Panc1 (cell line): ENCODE measurements at regions not wholly inside any gene's neighbourhood (a gene's known extent, or its start where the extent isn't known, plus 50 kb on each side); places are given as distances from the start of the nearest gene placed in this dataset.

Experiments
- ATAC-seq: fragments of 200-7000 bp; cut with Tn5 transposase; 2 replicates; pipeline ENCODE4 v1.9.1; 2020; ENCODE audit warnings: mild to moderate bottlenecking, moderate library complexity
- BruUV-seq: library from RNA; stranded (reverse); fragments of 400-500 nt; replicated peaks from 2 replicates; lab custom pipeline; 2021; lab: Mats Ljungman, UMichigan
- CTCF ChIA-PET: fragments of 300-600 bp; sonication (Branson Sonifier 250); formaldehyde crosslinking; loops from one replicate; lab custom pipeline; 2022; ENCODE audit warnings: antibody characterized with exemption; lab: Charles Lee
- POLR2A ChIA-PET: fragments of 300-600 bp; sonication (Branson Sonifier 250); formaldehyde crosslinking; loops from one replicate; lab custom pipeline; 2022; ENCODE audit warnings: antibody characterized with exemption; lab: Charles Lee
- DNase-seq: peaks from one replicate; pipeline ENCODE4 v3.0.0-alpha.2; 2010; ENCODE audit warnings: low read depth, low spot score
- H3K27ac ChIP-seq: 2 replicates; pipeline ENCODE4 v1.5.1; 2011; ENCODE audit warnings: mild to moderate bottlenecking, low read length, inconsistent platforms
- H3K27me3 ChIP-seq: fragments of 200-500 bp; sonication (Bioruptor generic); 2 replicates; pipeline ENCODE4 v1.6.0; 2014; ENCODE audit warnings: low read length, inconsistent platforms; ENCODE audit not compliant: control insufficient read depth, insufficient read depth
- H3K36me3 ChIP-seq: fragments of 200-500 bp; sonication (Bioruptor generic); 2 replicates; pipeline ENCODE4 v1.5.1; 2014; ENCODE audit warnings: inconsistent platforms, mild to moderate bottlenecking, low read length, moderate library complexity; ENCODE audit not compliant: control insufficient read depth, insufficient read depth
- H3K4me1 ChIP-seq: 2 replicates; pipeline ENCODE4 v1.5.1; 2011; ENCODE audit warnings: inconsistent platforms, mild to moderate bottlenecking, low read length, moderate library complexity; ENCODE audit not compliant: control insufficient read depth, insufficient read depth
- H3K4me3 ChIP-seq, 2 experiments: 2 replicates each; pipeline ENCODE4 v1.5.1; 2011 to 2012; ENCODE audit warnings: low read depth in 2 of 2, low read length in 2 of 2, mild to moderate bottlenecking in 2 of 2, inconsistent platforms in 1 of 2, moderate library complexity in 1 of 2
- H3K9me3 ChIP-seq: fragments of 200-500 bp; sonication (Bioruptor generic); 2 replicates; pipeline ENCODE4 v1.5.1; 2014; ENCODE audit warnings: low read depth, mild to moderate bottlenecking, inconsistent platforms, low read length, moderate library complexity; ENCODE audit not compliant: control insufficient read depth, insufficient read depth
- POLR2AphosphoS5 ChIP-seq: IDR thresholded peaks from 2 replicates; pipeline ENCODE4 v1.6.1; 2012; ENCODE audit warnings: mild to moderate bottlenecking, low read depth, low read length, moderate library complexity
- SIN3A ChIP-seq: IDR thresholded peaks from 2 replicates; pipeline ENCODE4 v1.6.1; 2012; ENCODE audit warnings: low read depth, mild to moderate bottlenecking, low read length, moderate library complexity, borderline replicate concordance; ENCODE audit not compliant: insufficient read depth
- TCF7L2 ChIP-seq: IDR thresholded peaks from 2 replicates; pipeline ENCODE4 v1.6.1; 2011; ENCODE audit warnings: mild to moderate bottlenecking, low read depth, low read length, inconsistent platforms
- in situ Hi-C: cut with HindIII; loops from 2 replicates; pipeline ENCODE4 v1.10.0; 2016; ENCODE audit warnings: low sequenced_read_pairs, low pct_unique_long_range_greater_than_20kb
- intact Hi-C: fragments of 100-400 bp; cut with micrococcal nuclease; formaldehyde crosslinking; loops from one replicate; pipeline ENCODE4 v1.10.0; 2022; ENCODE audit not compliant: unreplicated experiment
- TF ChIP-seq, protein P1 (sequence below), 2 experiments: IDR thresholded peaks; 2 replicates each; pipeline ENCODE4 v1.6.1; 2011 to 2012; ENCODE audit warnings: low read depth in 2 of 2, control low read depth in 1 of 2, low read length in 1 of 2, mild to moderate bottlenecking in 1 of 2, moderate library complexity in 1 of 2; ENCODE audit not compliant: insufficient read depth in 1 of 2
- TF ChIP-seq, protein P2 (sequence below): fragments of 450-650 bp; IDR thresholded peaks from 2 replicates; pipeline ENCODE4 v1.5.1; 2017; ENCODE audit warnings: mild to moderate bottlenecking

DNA sequence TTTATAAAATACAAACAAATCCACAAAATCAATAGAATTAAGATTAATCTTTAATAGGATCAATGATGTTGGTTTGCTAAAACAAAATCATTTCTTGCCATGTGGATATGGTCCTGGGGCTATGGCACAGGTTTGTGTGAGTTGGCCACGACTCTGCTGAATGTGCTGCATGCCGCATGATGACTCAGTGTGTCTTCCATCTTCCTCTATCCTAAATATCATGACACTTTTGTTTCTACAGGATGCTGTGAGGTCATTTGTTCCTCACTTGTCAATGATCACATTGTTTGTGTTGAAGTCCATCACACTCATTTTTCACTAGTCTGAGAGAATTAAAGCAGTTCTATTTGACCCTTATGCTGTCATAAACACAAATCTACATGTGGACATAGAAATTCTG is 167.2 kb upstream of the ZBED5 start:
- intact Hi-C loops (no loop called here), in situ Hi-C loops (no loop called here)
- ATAC-seq (no peak), DNase-seq (no peak)
- H3K27me3 ChIP-seq = no peaks in the 10 kb centered on the region
- TF ChIP-seq, protein P1, sequence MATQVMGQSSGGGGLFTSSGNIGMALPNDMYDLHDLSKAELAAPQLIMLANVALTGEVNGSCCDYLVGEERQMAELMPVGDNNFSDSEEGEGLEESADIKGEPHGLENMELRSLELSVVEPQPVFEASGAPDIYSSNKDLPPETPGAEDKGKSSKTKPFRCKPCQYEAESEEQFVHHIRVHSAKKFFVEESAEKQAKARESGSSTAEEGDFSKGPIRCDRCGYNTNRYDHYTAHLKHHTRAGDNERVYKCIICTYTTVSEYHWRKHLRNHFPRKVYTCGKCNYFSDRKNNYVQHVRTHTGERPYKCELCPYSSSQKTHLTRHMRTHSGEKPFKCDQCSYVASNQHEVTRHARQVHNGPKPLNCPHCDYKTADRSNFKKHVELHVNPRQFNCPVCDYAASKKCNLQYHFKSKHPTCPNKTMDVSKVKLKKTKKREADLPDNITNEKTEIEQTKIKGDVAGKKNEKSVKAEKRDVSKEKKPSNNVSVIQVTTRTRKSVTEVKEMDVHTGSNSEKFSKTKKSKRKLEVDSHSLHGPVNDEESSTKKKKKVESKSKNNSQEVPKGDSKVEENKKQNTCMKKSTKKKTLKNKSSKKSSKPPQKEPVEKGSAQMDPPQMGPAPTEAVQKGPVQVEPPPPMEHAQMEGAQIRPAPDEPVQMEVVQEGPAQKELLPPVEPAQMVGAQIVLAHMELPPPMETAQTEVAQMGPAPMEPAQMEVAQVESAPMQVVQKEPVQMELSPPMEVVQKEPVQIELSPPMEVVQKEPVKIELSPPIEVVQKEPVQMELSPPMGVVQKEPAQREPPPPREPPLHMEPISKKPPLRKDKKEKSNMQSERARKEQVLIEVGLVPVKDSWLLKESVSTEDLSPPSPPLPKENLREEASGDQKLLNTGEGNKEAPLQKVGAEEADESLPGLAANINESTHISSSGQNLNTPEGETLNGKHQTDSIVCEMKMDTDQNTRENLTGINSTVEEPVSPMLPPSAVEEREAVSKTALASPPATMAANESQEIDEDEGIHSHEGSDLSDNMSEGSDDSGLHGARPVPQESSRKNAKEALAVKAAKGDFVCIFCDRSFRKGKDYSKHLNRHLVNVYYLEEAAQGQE (IDR thresholded peaks at IDR 0.05; ENCODE audit: insufficient read depth in 1 of 2, low read depth in 2 of 2, low read length in 1 of 2) = no peak
- no peak for TF ChIP-seq POLR2AphosphoS5
- TF ChIP-seq SIN3A = no peak
- no peak for TF ChIP-seq TCF7L2
- TF ChIP-seq, protein P2, sequence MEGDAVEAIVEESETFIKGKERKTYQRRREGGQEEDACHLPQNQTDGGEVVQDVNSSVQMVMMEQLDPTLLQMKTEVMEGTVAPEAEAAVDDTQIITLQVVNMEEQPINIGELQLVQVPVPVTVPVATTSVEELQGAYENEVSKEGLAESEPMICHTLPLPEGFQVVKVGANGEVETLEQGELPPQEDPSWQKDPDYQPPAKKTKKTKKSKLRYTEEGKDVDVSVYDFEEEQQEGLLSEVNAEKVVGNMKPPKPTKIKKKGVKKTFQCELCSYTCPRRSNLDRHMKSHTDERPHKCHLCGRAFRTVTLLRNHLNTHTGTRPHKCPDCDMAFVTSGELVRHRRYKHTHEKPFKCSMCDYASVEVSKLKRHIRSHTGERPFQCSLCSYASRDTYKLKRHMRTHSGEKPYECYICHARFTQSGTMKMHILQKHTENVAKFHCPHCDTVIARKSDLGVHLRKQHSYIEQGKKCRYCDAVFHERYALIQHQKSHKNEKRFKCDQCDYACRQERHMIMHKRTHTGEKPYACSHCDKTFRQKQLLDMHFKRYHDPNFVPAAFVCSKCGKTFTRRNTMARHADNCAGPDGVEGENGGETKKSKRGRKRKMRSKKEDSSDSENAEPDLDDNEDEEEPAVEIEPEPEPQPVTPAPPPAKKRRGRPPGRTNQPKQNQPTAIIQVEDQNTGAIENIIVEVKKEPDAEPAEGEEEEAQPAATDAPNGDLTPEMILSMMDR = no peak
- BruUV-seq = no TSS peak
- no peaks in the 10 kb centered on the region for H3K36me3 ChIP-seq
- no peaks in the 10 kb centered on the region for H3K9me3 ChIP-seq
- H3K27ac ChIP-seq = no peak overlapping the region
- no peak overlapping the region for H3K4me3 ChIP-seq
- ChIA-PET POLR2A (interaction anchor here (0.6 kb wide), 1 partner anchor 12 kb away, joined by 3 read pairs; no protein-coding TSS in a partner anchor), CTCF (no interaction called here)
- 0 out of 2 replicates have a peak, but pooled peaks cover 5% of the 10 kb centered on the region for H3K4me1 ChIP-seq

DNA sequence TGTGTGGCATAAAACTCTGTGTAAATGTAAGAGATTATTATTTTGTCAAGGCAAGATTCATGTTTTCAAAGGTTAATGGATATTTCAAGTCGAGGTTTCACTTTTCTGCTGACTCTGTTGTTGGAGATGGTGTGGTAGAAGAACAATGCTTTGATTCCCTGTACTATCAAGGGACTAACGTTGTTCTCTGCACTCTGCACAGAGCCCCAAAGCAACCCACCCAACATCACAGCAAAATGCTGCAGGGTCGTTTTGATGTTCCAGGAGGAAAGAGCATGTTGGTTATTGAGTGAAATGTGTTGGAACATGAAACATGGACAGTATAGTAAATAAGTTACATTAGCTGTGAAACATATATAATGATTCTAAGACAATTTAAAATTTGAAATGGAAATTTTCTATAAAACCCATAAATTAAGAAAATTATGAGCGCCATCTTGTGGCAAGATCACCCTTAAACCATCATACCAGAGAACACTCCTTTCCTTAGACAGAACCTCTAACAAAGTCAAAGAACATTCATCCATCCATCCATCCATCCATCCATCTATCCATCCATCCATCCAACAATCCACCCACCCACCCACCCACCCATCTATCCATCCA is 164.4 kb upstream of the ZBED5 start:
- Histone ChIP-seq H3K4me1 (0 out of 2 replicates have a peak, but pooled peaks cover 5% of the 10 kb centered on the region), H3K36me3 (no peaks in the 10 kb centered on the region), H3K4me3 (no peak overlapping the region), H3K27ac (peak overlapping the region; percentile 69; the same call in 1 of the 2 replicates), H3K9me3 (no peaks in the 10 kb centered on the region), H3K27me3 (no peaks in the 10 kb centered on the region)
- ChIA-PET CTCF (interaction anchor here (1.5 to 2.1 kb wide), 3 partner anchors 19 to 88 kb away, joined by 4 to 30 read pairs (median 11); no protein-coding TSS in a partner anchor), POLR2A (no interaction called here)
- in situ Hi-C loops (no loop called here), intact Hi-C loops (loop anchor here (1.0 kb wide), 2 partner anchors 89 to 230 kb away; no protein-coding TSS in a partner anchor)
- no peak for DNase-seq
- BruUV-seq = no TSS peak
- TF ChIP-seq, protein P2 = peak; percentile 73
- TF ChIP-seq POLR2AphosphoS5 (no peak), SIN3A (no peak), TCF7L2 (no peak)
- TF ChIP-seq, protein P1 (IDR thresholded peaks at IDR 0.05; ENCODE audit: insufficient read depth in 1 of 2, low read depth in 2 of 2, low read length in 1 of 2) = no peak
- peak; percentile 70; the same call in 1 of the 2 replicates for ATAC-seq
